H1 (cell line): ENCODE measurements at regions not wholly inside any gene's neighbourhood (a gene's known extent, or its start where the extent isn't known, plus 50 kb on each side); places are given as distances from the start of the nearest gene placed in this dataset.

Experiments
- CTCF ChIA-PET: fragments of 300-600 bp; sonication (Branson Sonifier 250); formaldehyde crosslinking; loops from one replicate; lab custom pipeline; 2021; ENCODE audit not compliant: partially characterized antibody; lab: Charles Lee
- POLR2A ChIA-PET: fragments of 300-600 bp; sonication (Branson Sonifier 250); formaldehyde crosslinking; loops from one replicate; lab custom pipeline; 2021; ENCODE audit warnings: inconsistent platforms; ENCODE audit not compliant: partially characterized antibody; lab: Charles Lee
- DNase-seq, 2 experiments: peaks; one replicate each; pipeline versions ENCODE4 v3.0.0 to v3.0.0-alpha.2; 2010 to 2022; ENCODE audit warnings: low spot score in 2 of 2, low read depth in 1 of 2, mixed read lengths in 1 of 2
- FAIRE-seq: peaks from 2 replicates; lab custom pipeline; 2011; peaks lifted over from hg19 to GRCh38; lab: Jason Lieb, UNC
- H2AFZ ChIP-seq: 2 replicates; pipeline ENCODE4 v1.8.1; 2012; ENCODE audit warnings: low read length, inconsistent platforms
- H2AK5ac ChIP-seq: 2 replicates; pipeline ENCODE4 v1.6.1; 2013; ENCODE audit warnings: low read depth, low read length
- H2BK120ac ChIP-seq: replicated peaks from 2 replicates; pipeline ENCODE3; 2013; ENCODE audit warnings: low read depth, low read length, inconsistent platforms
- H2BK12ac ChIP-seq: 2 replicates; pipeline ENCODE4 v1.6.1; 2013; ENCODE audit warnings: low read depth, low read length
- H2BK15ac ChIP-seq: 2 replicates; pipeline ENCODE4 v1.6.1; 2013; ENCODE audit warnings: low read length
- H2BK20ac ChIP-seq: 2 replicates; pipeline ENCODE4 v1.6.1; 2013; ENCODE audit warnings: low read length
- H2BK5ac ChIP-seq: 2 replicates; pipeline ENCODE4 v1.6.1; 2013; ENCODE audit warnings: low read depth, low read length
- H3K14ac ChIP-seq: 2 replicates; pipeline ENCODE4 v1.6.1; 2013; ENCODE audit warnings: inconsistent platforms; ENCODE audit not compliant: insufficient read length
- H3K18ac ChIP-seq: 2 replicates; pipeline ENCODE4 v1.6.1; 2013; ENCODE audit warnings: low read length; ENCODE audit errors: extremely low read depth
- H3K23ac ChIP-seq: 2 replicates; pipeline ENCODE4 v1.6.1; 2013; ENCODE audit warnings: inconsistent platforms; ENCODE audit not compliant: insufficient read length
- H3K23me2 ChIP-seq: 2 replicates; pipeline ENCODE4 v1.6.1; 2013; ENCODE audit warnings: low read depth, low read length
- H3K27ac ChIP-seq: 2 replicates; pipeline ENCODE4 v1.6.1; 2011; ENCODE audit warnings: low read depth, low read length, inconsistent platforms
- H3K27me3 ChIP-seq, 4 experiments: replicated peaks in 1 of 4; 1 replicate in 1 of 4; 2 replicates in 3 of 4; pipeline versions ENCODE4 v1.6.1 to v1.8.1; 2011 to 2013; ENCODE audit warnings: low read length in 3 of 4, mild to moderate bottlenecking in 3 of 4, inconsistent platforms in 2 of 4, mixed read lengths in 2 of 4, moderate library complexity in 1 of 4; ENCODE audit not compliant: control insufficient read depth in 3 of 4, insufficient read depth in 3 of 4; ENCODE audit errors: extremely low read depth in 1 of 4
- H3K36me3 ChIP-seq, 4 experiments: 2 replicates each; pipeline versions ENCODE4 v1.6.1 to v1.8.1; 2011 to 2013; ENCODE audit warnings: mild to moderate bottlenecking in 4 of 4, low read length in 3 of 4, moderate library complexity in 2 of 4, control low read depth in 1 of 4, inconsistent platforms in 1 of 4; ENCODE audit not compliant: insufficient read depth in 4 of 4, control insufficient read depth in 2 of 4
- H3K4ac ChIP-seq: replicated peaks from 2 replicates; pipeline ENCODE3; 2013; ENCODE audit warnings: low read length, low read depth, mixed read lengths, inconsistent platforms; ENCODE audit not compliant: insufficient read length
- H3K4me1 ChIP-seq, 4 experiments: replicated peaks in 1 of 4; 1 replicate in 1 of 4; 2 replicates in 3 of 4; pipeline versions ENCODE4 v1.6.1 to v1.8.1; 2011 to 2013; ENCODE audit warnings: low read length in 3 of 4, inconsistent platforms in 2 of 4, mixed read lengths in 1 of 4; ENCODE audit not compliant: insufficient read depth in 4 of 4, control insufficient read depth in 3 of 4
- H3K4me2 ChIP-seq, 2 experiments: 2 replicates each; pipeline versions ENCODE4 v1.6.1 to v1.8.1; 2011 to 2013; ENCODE audit warnings: low read depth in 2 of 2, low read length in 2 of 2, control low read depth in 1 of 2, inconsistent platforms in 1 of 2, mild to moderate bottlenecking in 1 of 2; ENCODE audit not compliant: insufficient read depth in 1 of 2
- H3K4me3 ChIP-seq, 4 experiments: fragments of 200-600, 300-600 bp in 1 of 4; sonication (generic), shearing (Covaris generic), sonication (Bioruptor Twin) in 1 of 4; 2 replicates each; pipeline versions ENCODE4 v1.5.1 to v1.8.1; 2011 to 2016; ENCODE audit warnings: low read length in 4 of 4, low read depth in 3 of 4, control low read depth in 2 of 4, inconsistent platforms in 2 of 4, mild to moderate bottlenecking in 2 of 4, mixed read lengths in 1 of 4, moderate library complexity in 1 of 4; ENCODE audit not compliant: insufficient read depth in 2 of 4; ENCODE audit errors: extremely low read depth in 1 of 4
- H3K56ac ChIP-seq: replicated peaks from 2 replicates; pipeline ENCODE3; 2013; ENCODE audit warnings: low read depth, mild to moderate bottlenecking, mixed read lengths, low read length, inconsistent platforms; ENCODE audit not compliant: insufficient read length
- H3K79me1 ChIP-seq: 2 replicates; pipeline ENCODE4 v1.6.1; 2013; ENCODE audit warnings: low read depth, low read length, control low read depth
- H3K79me2 ChIP-seq, 2 experiments: 2 replicates each; pipeline versions ENCODE4 v1.6.1 to v1.8.1; 2012 to 2013; ENCODE audit warnings: low read length in 2 of 2, mild to moderate bottlenecking in 2 of 2, inconsistent platforms in 1 of 2; ENCODE audit not compliant: insufficient read depth in 2 of 2, control insufficient read depth in 1 of 2
- H3K9ac ChIP-seq, 4 experiments: replicated peaks in 1 of 4; 1 replicate in 1 of 4; 2 replicates in 3 of 4; pipeline versions ENCODE4 v1.6.1 to v1.8.1; 2011 to 2013; ENCODE audit warnings: low read depth in 3 of 4, low read length in 3 of 4, control low read depth in 2 of 4, mild to moderate bottlenecking in 2 of 4, moderate library complexity in 2 of 4, inconsistent platforms in 1 of 4; ENCODE audit errors: extremely low read depth in 1 of 4
- H3K9me3 ChIP-seq, 2 experiments: 2 replicates each; pipeline versions ENCODE4 v1.6.1 to v1.8.1; 2012 to 2013; ENCODE audit warnings: mild to moderate bottlenecking in 2 of 2, moderate library complexity in 2 of 2, control low read depth in 1 of 2, inconsistent platforms in 1 of 2, low read depth in 1 of 2, low read length in 1 of 2, mixed read lengths in 1 of 2; ENCODE audit not compliant: insufficient read depth in 2 of 2
- H4K20me1 ChIP-seq, 2 experiments: replicated peaks in 1 of 2; 2 replicates each; pipeline versions ENCODE3 to v1.8.1; 2011 to 2013; ENCODE audit warnings: inconsistent platforms in 2 of 2, low read length in 2 of 2, mild to moderate bottlenecking in 1 of 2; ENCODE audit not compliant: insufficient read depth in 2 of 2, control insufficient read depth in 1 of 2
- H4K5ac ChIP-seq: 2 replicates; pipeline ENCODE4 v1.6.1; 2013; ENCODE audit warnings: low read length, low read depth, mixed read lengths, inconsistent platforms; ENCODE audit not compliant: insufficient read length
- H4K8ac ChIP-seq: 2 replicates; pipeline ENCODE4 v1.8.0; 2013; ENCODE audit warnings: mild to moderate bottlenecking, moderate library complexity, low read length, inconsistent platforms; ENCODE audit not compliant: insufficient read depth; ENCODE audit errors: extremely low read depth
- H4K91ac ChIP-seq: replicated peaks from 2 replicates; pipeline ENCODE3; 2013; ENCODE audit warnings: low read length, mixed read lengths, inconsistent platforms; ENCODE audit not compliant: insufficient read length
- CBX5 ChIP-seq: fragments of 300-800, 300-1000 bp; sonication (generic); IDR thresholded peaks from 2 replicates; pipeline ENCODE4 v1.7.1; 2016; ENCODE audit warnings: antibody characterized with exemption, low read length, low read depth
- CHD1 ChIP-seq: IDR thresholded peaks from 2 replicates; pipeline ENCODE4 v1.6.1; 2012; ENCODE audit warnings: low read depth, low read length, improper control_type of control experiment
- JUN ChIP-seq: IDR thresholded peaks from 2 replicates; pipeline ENCODE4 v1.6.1; 2011; ENCODE audit warnings: low read depth, mild to moderate bottlenecking, improper control_type of control experiment, low read length
- RAD21 ChIP-seq, 2 experiments: IDR thresholded peaks in 1 of 2; conservative IDR thresholded peaks in 1 of 2; 2 replicates each; pipeline ENCODE4 v1.6.1; 2011; ENCODE audit warnings: low read depth in 2 of 2, low read length in 2 of 2, improper control_type of control experiment in 1 of 2, inconsistent platforms in 1 of 2, mild to moderate bottlenecking in 1 of 2, moderate library complexity in 1 of 2
- RNF2 ChIP-seq: fragments of 200-900, 300-1000 bp; sonication (generic); IDR thresholded peaks from 2 replicates; pipeline ENCODE4 v1.7.1; 2016; ENCODE audit warnings: borderline replicate concordance, low read depth, mild to moderate bottlenecking, antibody characterized with exemption, low read length; ENCODE audit not compliant: poor library complexity, severe bottlenecking; ENCODE audit errors: missing control alignments
- SP1 ChIP-seq: IDR thresholded peaks from 2 replicates; pipeline ENCODE4 v1.6.1; 2011; ENCODE audit warnings: low read depth, low read length
- WGBS, 2 experiments: shearing (Covaris generic) in 1 of 2; methylation state at CpG; one replicate each; pipeline versions ENCODE4 v1.1.6 to v1.1.7; 2013 to 2015; ENCODE audit warnings: low lambda C conversion rate in 2 of 2, mixed read lengths in 2 of 2, inconsistent platforms in 1 of 2, low coverage in 1 of 2, missing lambda C conversion rate in 1 of 2; ENCODE audit not compliant: insufficient replicate concordance in 2 of 2, insufficient coverage in 1 of 2, insufficient read length in 1 of 2; ENCODE audit errors: extremely low coverage in 1 of 2, missing lambda C conversion rate in 1 of 2; 5-methylcytosine and 5-hydroxymethylcytosine counted together

DNA sequence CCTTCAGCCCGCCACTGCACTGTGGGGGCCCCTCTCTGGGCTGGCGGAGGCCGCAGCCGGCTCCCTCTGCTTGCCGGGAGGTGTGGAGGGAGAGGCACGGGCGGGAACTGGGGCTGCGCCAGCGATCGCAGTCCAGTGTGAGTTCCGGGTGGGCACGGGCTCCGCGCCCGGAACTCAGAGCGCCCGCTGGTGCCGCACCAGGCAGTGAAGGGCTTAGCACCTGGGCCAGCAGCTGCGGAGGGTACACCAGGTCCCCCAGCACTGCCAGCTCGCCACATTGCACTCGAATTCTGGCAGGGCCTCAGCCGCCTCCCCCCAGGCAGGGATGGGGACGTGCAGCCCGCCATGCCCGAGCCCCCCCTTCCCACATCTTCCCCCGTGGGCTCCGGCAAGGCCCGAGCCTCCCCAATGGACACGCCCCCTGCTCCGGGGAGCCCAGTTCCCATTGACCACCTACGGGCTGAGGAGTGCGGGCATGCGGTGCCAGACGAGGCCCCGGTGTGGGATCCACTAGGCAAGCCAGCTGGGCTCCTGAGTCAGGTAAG lies 135.9 kb upstream of the RFC3 start:
- Histone ChIP-seq H2BK120ac (no peak overlapping the region), H3K4me3 (no peak overlapping the region), H2BK20ac (no peak overlapping the region), H4K8ac (no peak overlapping the region), H3K79me1 (no peaks in the 10 kb centered on the region), H3K56ac (no peak overlapping the region), H2AFZ (no peak overlapping the region), H3K79me2 (no peaks in the 10 kb centered on the region), H3K23ac (no peak overlapping the region), H3K18ac (no peak overlapping the region), H2BK12ac (no peak overlapping the region), H3K36me3 (no peaks in the 10 kb centered on the region), H3K27me3 (no peaks in the 10 kb centered on the region; a peak in 1 of 7 replicates), H3K4me1 (no peaks in the 10 kb centered on the region; a peak in 1 of 7 replicates), H3K4ac (no peak overlapping the region), H3K14ac (no peak overlapping the region), H3K9ac (no peak overlapping the region), H2BK15ac (no peak overlapping the region), H3K27ac (no peak overlapping the region), H2BK5ac (no peak overlapping the region), H4K20me1 (no peaks in the 10 kb centered on the region), H4K5ac (no peak overlapping the region), H3K4me2 (no peak overlapping the region), H4K91ac (no peak overlapping the region), H3K23me2 (no peaks in the 10 kb centered on the region), H3K9me3 (peaks cover 14 to 15% of the 10 kb centered on the region in 2 experiments), H2AK5ac (no peak overlapping the region)
- no peak for FAIRE-seq
- ChIA-PET POLR2A (no interaction called here), CTCF (interaction anchor here (0.5 to 0.6 kb wide), 2 partner anchors 36 to 95 kb away, joined by 3 read pairs; no protein-coding TSS in a partner anchor)
- no peak for DNase-seq
- WGBS, 2 experiments: 95% methylated on average over 17 of the region's 35 CpGs; no CpG with 5 or more reads in 1 of the 2 experiments
- TF ChIP-seq RNF2: no peak
- TF ChIP-seq CBX5: no peak
- no peak for TF ChIP-seq JUN
- no peak for TF ChIP-seq RAD21 (IDR thresholded peaks at IDR 0.05 in 1 of 2, conservative IDR thresholded peaks at IDR 0.05 in 1 of 2; ENCODE audit: low read depth in 2 of 2, low read length in 2 of 2)
- no peak for TF ChIP-seq CHD1
- no peak for TF ChIP-seq SP1
